Fibroblast of skin of scalp (primary cell): ENCODE measurements at regions not wholly inside any gene's neighbourhood (a gene's known extent, or its start where the extent isn't known, plus 50 kb on each side); places are given as distances from the start of the nearest gene placed in this dataset.

Experiments used
- DNase-seq: peaks from one replicate; pipeline ENCODE4 v3.0.0-alpha.2; 2013

DNA sequence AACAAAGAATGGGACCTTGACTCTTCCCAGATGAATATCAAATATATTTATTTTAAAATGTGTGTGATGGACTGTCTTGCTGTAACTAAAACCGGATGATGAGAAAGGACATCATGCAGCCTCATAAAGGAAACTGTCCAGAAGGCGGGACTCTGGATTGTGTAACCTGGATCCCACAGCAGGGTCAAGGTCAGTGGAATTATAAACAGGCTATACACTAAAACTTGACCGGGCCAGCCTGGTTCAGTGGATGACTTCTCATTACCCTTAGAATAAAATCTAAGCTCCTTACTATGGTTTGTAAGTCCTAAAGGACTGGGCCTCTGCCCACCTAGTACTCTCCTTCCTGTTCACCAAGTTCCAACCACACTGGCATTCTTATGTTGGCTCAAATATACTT, 280.3 kb downstream of the ELAVL2 start:
- DNase-seq: no peak

DNA sequence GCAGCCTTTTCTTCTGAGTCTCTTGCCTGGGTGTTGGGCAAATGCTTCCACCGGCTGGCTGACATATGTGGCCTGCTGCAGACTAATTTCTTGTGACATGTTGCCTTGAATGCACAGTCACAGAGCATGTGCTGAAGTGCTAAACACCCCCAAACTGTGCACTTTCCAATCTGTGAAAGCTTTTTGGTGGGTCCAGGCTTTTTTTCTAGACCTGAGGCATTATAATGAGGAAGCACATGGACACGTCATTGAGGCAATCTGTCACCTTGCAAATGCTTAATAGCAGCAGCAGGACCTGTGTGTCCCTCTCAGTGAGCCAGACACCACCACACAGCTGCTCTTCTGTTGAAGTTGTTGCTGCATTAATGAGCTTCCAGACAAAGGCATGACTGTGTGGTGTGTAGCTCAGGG, 274.7 kb downstream of the ELAVL2 start:
- no peak for DNase-seq

DNA sequence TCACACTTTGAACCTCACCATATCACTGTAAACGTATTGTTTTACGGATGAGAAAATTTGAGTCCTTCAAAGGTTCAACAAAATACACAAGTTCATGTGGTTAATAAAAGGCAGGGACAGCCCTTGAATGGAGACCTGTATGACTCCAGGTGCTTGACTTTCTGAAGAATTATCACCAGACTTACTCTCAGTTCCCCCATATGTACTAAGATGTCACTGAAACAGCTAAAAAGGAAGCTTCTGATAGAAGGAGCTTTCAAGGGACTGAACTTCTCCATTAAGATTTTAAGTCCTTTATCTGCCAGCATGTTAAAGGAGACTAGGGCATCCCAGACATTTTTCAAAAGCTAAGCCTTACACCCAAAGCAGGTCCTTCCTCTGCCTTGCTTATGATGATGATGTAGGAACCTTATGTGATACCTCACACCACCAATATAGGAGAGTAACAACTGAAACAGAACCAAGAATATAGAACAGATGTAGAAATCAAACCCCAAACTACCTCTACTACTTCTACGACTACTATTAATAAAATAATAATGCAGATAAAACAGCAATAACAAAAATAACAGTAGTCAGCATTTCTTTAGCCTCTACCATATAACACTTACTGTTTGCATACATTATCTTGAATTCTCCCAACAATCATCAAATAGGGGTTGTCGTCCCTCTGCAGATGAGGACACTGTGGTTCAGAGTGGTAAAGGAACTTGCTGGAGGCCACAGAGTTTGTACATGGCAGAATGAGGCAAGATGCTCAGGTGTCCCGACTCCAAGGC, 273.9 kb downstream of the ELAVL2 start:
- DNase-seq: no peak

DNA sequence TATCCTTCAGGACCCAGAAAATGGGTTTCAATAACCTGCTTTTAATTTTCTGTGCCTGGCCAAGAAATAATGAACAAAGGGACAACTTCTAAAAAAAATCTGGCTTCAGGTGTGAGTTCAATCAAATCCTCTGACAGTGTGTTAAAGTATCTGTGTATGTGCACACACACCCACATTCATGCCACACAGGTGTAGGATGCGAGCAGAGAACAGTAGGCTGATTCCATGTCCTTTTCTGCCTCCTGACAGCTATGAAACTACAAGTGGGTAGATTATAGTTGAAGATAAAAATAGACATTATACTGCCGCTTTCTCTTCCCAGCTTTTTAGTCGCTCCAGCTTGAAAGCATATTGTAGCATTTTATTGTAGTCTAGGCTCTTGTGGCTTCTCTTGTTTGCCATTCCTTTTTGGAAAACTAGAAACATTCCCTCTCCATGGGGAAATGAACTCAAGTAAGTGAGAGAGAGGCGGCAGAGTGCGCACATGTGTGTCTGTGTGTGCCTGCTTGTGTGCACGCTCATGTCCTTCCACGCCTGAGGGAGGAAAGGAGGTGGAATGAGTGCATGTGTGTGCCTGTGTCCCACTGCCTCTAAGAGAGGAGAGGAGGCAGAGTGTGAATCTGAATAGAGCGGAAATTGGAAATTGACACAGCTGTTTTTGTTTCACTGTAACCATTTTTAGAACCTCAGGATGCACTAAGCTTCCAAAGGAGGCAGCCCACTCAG, 273.0 kb downstream of the ELAVL2 start:
- DNase-seq: no peak

DNA sequence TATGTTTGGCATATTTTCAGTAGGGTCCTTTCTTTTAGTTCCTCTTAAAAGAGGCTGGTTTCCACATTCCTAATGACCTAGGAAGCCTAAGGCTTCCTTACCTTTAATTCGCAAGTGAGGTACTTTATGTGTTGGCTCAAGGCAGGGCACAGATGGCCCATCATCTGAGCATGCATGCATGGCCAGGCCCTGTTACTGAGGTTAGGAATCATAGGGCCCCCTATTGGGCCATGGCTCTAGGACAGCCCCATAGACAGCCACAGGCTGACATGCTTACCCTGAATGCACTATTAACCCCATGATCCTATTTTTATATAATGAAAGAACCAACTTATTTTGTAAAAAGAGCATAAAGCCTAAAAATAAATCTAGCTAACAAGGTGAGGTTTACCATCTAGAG, 271.4 kb downstream of the ELAVL2 start:
- no peak for DNase-seq

DNA sequence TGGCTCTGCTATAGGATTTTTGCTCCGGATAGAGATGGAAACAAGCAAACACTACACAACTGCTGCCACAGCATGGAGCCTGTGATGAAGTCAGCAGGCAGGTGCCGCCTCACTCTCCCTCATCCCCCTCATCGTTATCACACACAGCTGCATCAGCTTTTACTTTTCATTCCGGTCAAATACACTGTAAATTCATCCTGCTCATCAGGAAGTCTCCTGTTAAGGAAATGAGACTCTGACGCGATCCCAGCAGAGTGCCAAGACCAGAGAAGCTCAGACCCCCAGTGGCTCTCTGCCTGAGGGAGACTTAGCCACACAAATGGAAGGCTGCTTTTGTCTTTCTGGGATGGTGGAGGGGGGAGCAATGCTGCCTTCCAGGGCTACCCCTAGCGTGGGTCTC, 270.2 kb downstream of the ELAVL2 start:
- DNase-seq: no peak

DNA sequence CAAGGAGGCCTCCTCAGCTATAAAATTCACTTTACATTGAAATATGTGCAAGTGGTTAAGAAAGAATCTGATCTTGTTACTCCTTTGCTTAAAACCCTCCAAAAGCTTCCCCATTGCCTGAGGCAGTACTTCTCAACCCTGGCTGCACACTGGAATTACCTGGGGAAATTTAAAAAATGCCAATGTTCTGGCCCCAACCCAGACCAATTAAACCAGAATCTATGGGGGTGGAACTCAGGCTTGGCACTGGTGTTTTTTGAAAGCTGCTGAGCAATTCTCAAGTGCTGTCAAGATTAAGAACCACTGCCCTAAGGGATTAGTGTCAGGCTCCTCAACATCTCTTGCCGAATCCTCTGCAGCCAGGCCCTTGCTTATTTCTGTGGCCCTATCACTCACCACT, 269.6 kb downstream of the ELAVL2 start:
- DNase-seq: no peak

DNA sequence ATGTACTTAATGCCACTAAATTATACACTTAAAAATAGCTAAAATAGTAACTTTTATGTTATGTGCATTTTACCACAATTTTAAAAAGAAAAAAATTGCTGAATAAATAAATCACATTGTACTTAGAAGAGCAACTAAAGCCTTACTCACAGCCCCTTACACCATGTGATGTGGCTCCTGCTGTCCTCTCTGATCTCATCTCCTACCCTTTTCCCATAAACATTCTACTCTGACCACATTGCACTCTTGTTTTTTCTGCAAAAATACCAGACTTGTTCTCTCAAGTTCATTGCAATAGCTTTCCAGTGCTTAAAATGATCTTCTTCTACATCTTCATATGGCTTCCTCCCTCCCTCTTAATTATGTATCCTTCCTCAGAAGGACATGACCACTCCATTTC, 268.4 kb downstream of the ELAVL2 start:
- DNase-seq: peak; percentile 15

DNA sequence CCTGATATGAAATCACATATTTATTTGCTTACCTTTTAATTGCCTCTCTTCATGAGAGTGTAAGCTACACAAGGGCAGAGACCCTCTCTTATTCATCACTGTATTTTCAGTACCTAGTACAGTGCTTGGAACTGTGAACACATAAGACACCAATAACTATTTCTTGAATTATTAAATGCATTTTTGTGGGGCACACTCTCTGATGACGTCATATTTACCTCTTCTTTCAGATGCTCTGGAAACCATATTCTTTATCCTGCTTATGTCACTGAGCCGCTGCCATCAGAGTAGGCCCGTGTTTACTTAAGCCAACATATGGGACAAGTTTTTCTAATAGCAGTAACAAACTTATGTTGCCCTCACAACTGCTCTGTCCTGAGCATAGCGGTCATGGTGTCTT, 266.5 kb downstream of the ELAVL2 start:
- no peak for DNase-seq

DNA sequence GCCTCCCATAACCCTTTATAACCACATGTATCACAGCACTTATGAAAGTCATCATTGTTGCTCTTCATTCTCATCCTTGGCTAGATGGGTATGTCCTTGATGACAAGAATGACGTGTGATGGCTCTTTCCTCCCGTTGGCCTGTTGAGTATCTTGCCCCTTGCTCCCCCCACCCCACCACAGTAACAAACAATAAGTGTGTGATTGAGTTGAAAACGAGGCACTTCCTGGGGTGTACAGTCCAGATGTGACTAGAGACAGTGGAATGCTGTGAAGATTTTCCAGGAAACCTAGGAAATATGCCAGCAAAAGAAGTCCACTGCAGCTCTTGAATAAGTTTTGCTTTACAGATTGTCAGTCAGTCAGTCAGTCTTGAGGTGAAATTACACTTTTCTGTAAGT, 262.5 kb downstream of the ELAVL2 start:
- peak; percentile 37 for DNase-seq

DNA sequence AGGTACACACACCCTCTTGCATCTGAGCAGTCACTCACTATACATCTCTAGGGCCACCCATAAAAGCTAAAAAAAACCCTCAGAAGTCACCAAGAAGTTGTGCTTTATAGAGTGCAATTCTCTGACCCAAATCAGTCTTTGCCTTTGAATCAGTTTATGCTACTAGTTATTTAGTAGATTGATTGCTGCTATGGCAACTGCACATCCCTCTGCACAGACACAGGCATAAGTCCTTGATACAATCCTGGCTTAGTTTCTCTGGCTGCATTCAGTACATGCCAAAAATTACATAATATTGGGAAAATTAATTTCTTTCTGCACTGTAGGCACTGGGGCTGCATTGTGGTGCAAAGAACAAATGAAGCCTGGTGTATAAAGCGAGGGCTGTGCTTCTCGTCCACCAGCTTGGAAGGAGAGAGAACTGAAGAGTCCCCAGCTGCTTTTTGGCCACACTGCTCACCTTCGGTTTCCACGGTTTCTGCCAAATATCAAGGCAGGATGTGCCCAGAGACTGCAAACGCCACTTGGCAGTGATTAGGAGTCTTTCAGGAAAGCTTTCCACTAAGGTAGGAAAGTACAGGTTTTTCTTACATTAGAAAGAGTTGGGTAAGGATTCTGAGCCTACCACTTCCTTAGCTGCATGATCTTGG, 258.4 kb downstream of the ELAVL2 start:
- DNase-seq: no peak

DNA sequence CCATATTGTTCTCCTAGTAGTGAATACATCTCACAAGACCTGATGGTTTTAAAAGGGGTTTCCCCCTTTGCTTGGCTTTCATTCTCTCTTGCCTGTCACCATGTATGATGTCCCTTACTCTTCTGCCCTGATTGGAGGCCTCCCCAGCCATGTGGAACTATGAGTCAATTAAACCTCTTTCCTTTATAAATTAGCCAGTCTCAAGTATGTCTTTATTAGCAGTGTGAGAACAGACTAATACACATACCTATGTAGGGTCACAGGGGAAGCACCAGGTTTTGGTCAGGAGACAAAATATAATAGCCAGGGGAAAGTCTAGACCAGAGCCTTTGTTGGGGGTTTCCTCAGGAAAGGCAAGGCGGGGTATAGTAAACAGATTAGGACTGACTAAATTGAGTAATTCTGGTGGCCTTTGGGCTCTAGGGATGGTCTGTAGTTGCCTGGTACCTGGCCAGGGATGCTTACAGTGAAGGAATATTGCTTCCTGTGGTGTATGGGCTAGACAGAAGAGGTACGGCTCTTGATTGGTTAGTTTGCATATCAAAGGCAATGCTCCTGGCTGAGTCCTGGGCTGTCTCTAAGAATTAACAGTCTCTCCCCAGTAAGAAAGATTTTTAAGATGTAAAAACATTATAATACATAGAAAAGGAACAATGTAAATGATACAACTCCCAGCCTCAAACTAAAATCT, 254.5 kb downstream of the ELAVL2 start:
- DNase-seq: no peak

DNA sequence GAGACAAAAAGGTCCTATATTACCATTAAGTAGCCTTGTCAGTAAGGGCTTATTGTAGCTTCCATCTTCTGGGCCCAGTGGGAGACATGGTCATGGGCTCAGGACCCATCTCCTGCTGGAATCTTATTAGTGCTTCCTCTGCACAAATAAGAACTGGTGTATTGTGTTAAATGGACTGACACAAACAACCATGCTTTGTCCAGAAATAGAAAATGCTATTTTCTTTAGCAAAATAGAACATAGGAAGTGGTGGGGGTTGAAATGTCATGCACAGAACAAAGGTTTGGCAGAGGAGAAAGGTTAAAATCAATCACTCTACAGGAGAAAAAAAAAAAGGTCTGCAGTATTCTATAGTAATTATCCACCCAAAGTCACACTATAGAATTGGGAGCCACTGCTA, 252.2 kb downstream of the ELAVL2 start:
- no peak for DNase-seq

DNA sequence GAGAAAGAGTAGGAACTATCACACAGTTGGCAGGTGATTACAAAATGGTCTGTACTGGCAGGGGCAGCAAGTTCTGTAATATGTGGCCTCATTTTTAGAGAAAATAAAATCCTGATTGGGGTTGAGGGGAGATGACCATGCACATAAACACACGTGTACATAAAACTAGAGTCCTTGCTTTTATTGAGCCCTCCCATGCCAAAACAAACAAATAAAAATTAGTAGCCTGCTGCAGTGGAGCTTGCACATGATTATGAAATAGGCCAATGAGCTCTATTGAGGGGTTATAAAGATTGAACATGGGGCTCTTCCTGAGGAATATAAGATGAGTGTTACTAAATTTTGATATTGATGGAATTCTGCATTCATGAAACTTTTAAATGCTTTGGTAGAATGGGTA, 248.4 kb downstream of the ELAVL2 start:
- no peak for DNase-seq

DNA sequence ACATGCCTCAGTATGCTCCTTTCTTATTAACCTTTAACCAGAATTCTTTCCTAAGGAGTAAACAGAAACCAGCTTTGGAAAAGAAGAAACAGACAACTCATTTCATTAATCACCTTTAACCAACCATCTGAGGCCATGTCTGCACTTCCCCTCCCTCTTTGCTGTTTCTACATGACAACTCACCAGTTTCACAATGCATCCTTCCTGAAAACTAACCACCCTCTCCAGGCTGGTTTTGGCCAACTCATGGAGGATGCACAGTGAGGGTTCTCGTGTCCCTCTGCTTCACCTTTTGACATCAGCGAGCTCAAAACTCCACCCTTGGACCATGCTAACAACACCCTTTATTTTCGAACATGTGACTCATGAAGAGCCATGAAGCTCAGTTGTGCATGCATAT, 244.1 kb downstream of the ELAVL2 start:
- DNase-seq: no peak

DNA sequence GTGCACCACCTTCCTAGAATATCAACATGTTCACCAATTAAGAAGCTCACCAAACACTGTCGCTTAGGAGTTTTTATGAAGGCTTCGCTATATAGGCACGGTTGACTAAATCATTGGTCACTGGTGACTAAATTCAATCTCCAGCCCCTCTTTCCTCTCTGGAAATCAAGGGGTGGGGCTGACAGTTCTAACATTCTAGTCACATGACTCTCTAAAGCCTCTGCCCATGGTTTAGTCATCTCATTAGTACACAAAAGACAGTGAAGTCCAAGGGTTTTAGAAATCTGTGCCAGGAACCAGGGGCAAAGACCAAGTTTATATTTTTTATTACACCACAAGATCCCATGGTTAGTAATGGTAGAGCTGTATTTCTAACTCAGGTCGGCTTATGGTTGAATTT, 243.2 kb downstream of the ELAVL2 start:
- no peak for DNase-seq

DNA sequence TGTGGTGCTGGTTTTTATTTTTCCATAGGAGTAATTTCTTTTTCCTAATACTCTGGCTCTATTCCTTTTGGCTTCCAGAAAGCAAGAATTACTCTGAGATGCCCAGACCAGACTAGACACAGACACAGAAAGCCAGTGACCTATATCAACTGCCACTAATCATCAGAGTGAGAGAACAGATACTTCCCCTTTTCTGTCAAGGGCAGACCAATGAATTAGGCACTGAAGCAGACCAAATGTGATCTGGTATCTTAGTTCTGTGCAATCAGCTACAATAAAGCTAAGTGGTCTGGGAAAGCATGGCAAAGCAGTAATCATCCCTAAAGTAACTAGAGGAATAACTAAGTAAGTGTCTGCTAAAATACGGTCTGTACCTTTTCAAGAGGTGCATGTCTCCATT, 239.1 kb downstream of the ELAVL2 start:
- DNase-seq: no peak

DNA sequence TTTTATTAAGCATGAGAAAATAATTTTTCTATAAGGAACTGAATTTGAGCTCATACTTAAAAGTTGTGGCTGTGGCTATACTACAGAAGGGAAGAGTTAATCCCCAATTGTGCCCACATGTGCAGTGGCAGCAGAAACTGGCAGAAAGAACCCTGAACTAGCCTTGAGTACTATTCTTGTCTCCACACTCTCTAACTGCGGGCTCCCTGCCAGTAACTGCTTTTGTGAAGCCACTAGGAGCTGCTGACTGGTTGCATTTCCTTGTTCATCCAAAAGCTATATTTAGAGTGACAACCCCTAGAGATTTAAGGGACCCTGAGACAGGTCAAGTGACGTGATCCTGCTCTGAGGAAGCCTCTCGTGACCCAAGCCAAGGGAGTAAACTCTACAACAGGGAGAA, 238.6 kb downstream of the ELAVL2 start:
- no peak for DNase-seq

DNA sequence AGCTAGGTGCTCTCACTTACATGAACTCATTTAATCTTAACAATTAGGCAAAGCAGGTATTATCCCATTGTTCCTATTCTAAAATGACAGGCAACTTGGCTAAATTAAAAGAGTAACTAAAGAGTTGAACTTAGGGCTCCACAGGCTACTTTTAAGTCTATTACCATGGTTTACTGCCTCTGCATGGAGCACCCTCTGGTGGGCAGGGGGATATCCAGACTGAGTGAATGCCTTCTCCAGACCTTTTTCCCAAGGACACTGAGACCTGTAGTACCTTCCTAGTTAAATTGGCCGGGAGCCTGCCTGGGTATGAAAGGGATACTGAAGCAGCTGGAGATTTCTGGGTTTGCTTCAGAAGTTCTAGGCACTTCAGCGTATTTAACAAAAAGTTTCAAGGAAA, 238.1 kb downstream of the ELAVL2 start:
- no peak for DNase-seq

DNA sequence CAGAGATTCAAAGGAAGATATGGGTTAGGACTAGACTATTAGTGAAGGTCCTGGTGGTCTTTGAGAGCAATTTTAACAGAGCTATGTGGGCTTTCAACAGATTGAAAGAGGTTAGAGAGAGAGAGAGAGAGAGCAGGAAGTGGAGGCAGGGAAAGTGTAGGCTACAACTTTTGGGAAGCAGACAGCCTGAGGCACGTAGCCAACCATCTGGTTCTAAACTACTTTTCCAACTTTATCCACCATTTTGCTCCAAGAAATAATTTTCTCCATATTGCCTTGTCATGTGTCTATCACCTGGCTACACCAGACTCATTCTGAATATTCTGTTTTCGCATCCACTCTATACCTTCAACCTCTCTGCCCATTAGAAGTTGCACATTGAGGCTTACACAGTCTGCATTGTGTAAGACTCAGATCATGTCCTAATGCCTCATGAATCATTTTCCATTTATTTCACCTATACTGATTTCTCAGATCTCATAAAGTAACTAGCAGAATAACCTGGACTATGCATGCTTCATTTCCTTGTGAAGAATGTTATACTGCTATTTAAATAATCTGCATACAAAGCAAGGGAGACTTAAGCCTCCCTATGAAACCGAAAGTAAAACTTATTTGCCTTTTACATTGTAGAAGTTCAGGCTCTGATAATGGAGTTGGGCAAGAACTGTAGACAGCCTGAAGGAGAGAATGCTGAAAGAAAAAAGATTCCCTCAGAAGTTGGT, 235.6 kb downstream of the ELAVL2 start:
- no peak for DNase-seq

DNA sequence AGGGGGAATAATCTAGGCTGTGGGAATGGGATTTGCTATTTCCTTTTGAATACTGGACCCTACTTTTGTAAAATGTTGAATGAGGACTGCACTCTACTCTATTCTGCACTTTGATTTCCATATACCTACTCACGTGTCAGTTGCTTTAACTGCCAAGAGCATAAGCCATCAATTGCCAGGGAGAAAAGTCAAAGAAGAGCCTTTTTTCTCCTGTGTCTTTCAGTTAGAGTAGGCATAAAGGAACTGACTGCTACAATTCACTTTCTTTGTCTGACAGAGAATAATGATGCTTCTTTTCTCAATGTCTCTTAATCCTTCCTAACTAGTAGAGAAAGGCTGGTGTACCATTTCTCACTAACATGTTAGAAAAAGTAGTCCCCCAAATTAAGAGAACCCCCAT, 231.6 kb downstream of the ELAVL2 start:
- DNase-seq: no peak

DNA sequence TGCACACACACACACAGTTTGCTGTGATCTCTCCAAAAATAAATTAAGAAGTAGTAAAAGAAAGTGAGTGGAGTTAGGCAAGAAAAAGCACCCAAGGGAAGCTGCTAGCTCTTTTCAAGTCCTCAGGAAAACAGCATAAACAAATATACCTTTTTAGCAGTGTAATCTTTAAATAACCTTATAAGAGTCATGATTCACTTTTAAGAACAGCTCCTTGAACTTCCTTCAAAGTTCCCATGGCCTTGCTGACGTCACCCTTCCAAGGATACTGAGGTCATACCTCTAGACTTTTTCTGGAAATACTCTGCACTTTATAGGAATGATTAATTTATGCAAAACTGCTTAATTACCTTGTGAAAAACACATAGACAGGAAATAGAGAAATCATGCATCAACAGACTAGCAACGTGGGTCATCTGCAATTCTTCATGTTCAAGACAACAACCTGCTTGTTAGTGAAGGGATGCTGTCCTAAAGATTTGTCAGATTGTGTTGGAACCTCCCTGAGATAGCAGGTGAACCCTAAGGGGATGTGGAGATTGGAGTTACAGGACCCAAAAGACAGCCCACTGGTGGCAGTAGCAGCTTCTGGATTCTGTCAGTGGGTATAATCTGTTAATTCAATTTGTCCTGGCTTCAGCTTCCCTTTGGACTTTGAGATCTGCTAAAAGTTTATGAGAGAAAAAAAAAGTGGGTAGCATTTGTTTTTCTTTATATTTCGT, 229.0 kb downstream of the ELAVL2 start:
- DNase-seq: no peak
